GM23338 (cell line): ENCODE measurements at regions not wholly inside any gene's neighbourhood (a gene's known extent, or its start where the extent isn't known, plus 50 kb on each side); places are given as distances from the start of the nearest gene placed in this dataset.

Experiments used
- ATAC-seq: fragments of 200-7000 bp; cut with Tn5 transposase; 3 replicates; pipeline ENCODE4 v1.9.1; 2020
- DNase-seq: peaks from one replicate; pipeline ENCODE4 v3.0.0-alpha.2; 2015; ENCODE audit warnings: low spot score
- H2AFZ ChIP-seq: fragments of 200-600 bp; sonication (generic); 2 replicates; pipeline ENCODE4 v1.8.0; 2016; ENCODE audit warnings: antibody characterized with exemption, mild to moderate bottlenecking, moderate library complexity
- H3F3A ChIP-seq: fragments of 200-600 bp; sonication (generic); replicated peaks from 2 replicates; pipeline ENCODE4 v1.8.0; 2017; ENCODE audit warnings: antibody characterized with exemption, mixed run types, low read depth
- H3K27ac ChIP-seq: fragments of 200-600 bp; sonication (generic); 2 replicates; pipeline ENCODE4 v1.6.1; 2016; ENCODE audit warnings: low read depth
- H3K27me3 ChIP-seq: fragments of 200-600 bp; sonication (generic); 2 replicates; pipeline ENCODE4 v1.8.0; 2016; ENCODE audit warnings: mild to moderate bottlenecking, mixed run types, moderate library complexity; ENCODE audit not compliant: insufficient read depth
- H3K36me3 ChIP-seq: fragments of 200-600 bp; sonication (generic); 2 replicates; pipeline ENCODE4 v1.8.0; 2016; ENCODE audit warnings: mild to moderate bottlenecking; ENCODE audit not compliant: insufficient read depth
- H3K4me1 ChIP-seq: fragments of 200-600 bp; sonication (generic); 2 replicates; pipeline ENCODE4 v1.8.0; 2016; ENCODE audit warnings: mild to moderate bottlenecking, moderate library complexity; ENCODE audit not compliant: insufficient read depth
- H3K4me2 ChIP-seq: fragments of 200-600 bp; sonication (generic); 2 replicates; pipeline ENCODE4 v1.7.1; 2017; ENCODE audit warnings: mixed run types
- H3K4me3 ChIP-seq: fragments of 200-600 bp; sonication (generic); 2 replicates; pipeline ENCODE4 v1.6.1; 2016; ENCODE audit warnings: mixed run types
- H3K79me2 ChIP-seq: fragments of 200-600 bp; sonication (generic); replicated peaks from 2 replicates; pipeline ENCODE4 v1.8.0; 2017; ENCODE audit warnings: mild to moderate bottlenecking; ENCODE audit not compliant: insufficient read depth
- H3K9me2 ChIP-seq: fragments of 200-600 bp; sonication (generic); 2 replicates; pipeline ENCODE4 v1.8.0; 2017; ENCODE audit not compliant: insufficient read depth
- H4K20me1 ChIP-seq: fragments of 200-600 bp; sonication (generic); replicated peaks from 2 replicates; pipeline ENCODE4 v1.8.0; 2017; ENCODE audit warnings: mild to moderate bottlenecking; ENCODE audit not compliant: insufficient read depth
- H3K27ac Mint-ChIP-seq: 2 replicates; pipeline ENCODE4 v1.8.0; 2020; ENCODE audit warnings: inconsistent platforms, mild to moderate bottlenecking, moderate library complexity, mixed read lengths
- H3K27me3 Mint-ChIP-seq: 3 replicates; pipeline ENCODE4 v1.8.0; 2022; ENCODE audit warnings: low read depth, mild to moderate bottlenecking, moderate library complexity, mixed read lengths, inconsistent platforms; ENCODE audit not compliant: insufficient read depth, poor library complexity
- H3K36me3 Mint-ChIP-seq: 3 replicates; pipeline ENCODE4 v1.8.0; 2021; ENCODE audit warnings: low read depth, mild to moderate bottlenecking, inconsistent platforms, moderate library complexity, mixed read lengths
- H3K4me1 Mint-ChIP-seq: 3 replicates; pipeline ENCODE4 v1.8.0; 2020; ENCODE audit warnings: mild to moderate bottlenecking, inconsistent platforms, mixed read lengths
- H3K4me3 Mint-ChIP-seq: 3 replicates; pipeline ENCODE4 v1.8.0; 2021; ENCODE audit warnings: moderate library complexity, mild to moderate bottlenecking, inconsistent platforms, mixed read lengths
- H3K9me3 Mint-ChIP-seq: 3 replicates; pipeline ENCODE4 v1.8.0; 2020; ENCODE audit warnings: moderate library complexity, mild to moderate bottlenecking, inconsistent platforms, mixed read lengths
- CREB1 ChIP-seq: fragments of 250-450 bp; sonication (Bioruptor Pico); IDR thresholded peaks from 2 replicates; pipeline ENCODE4 v1.5.0; 2020; ENCODE audit warnings: low read depth, mild to moderate bottlenecking, moderate library complexity
- ETS1 ChIP-seq: IDR thresholded peaks from 2 replicates; pipeline ENCODE4 v1.6.1; 2016; ENCODE audit warnings: antibody characterized with exemption
- EZH2 ChIP-seq: fragments of 200-600 bp; sonication (generic); IDR thresholded peaks from one replicate; pipeline ENCODE4 v1.8.0; 2017; ENCODE audit warnings: antibody characterized with exemption, mild to moderate bottlenecking, low read depth; ENCODE audit not compliant: unreplicated experiment
- NANOG ChIP-seq: IDR thresholded peaks from 2 replicates; pipeline ENCODE4 v1.6.1; 2016; ENCODE audit warnings: antibody characterized with exemption, borderline replicate concordance
- POLR2AphosphoS5 ChIP-seq: IDR thresholded peaks from 2 replicates; pipeline ENCODE4 v1.6.1; 2016; ENCODE audit warnings: antibody characterized with exemption, low read depth
- REST ChIP-seq: IDR thresholded peaks from one replicate; pipeline ENCODE4 v1.6.1; 2018; ENCODE audit warnings: antibody characterized with exemption; ENCODE audit not compliant: unreplicated experiment
- STAT1 ChIP-seq: IDR thresholded peaks from one replicate; pipeline ENCODE4 v1.6.1; 2016; ENCODE audit warnings: antibody characterized with exemption; ENCODE audit not compliant: unreplicated experiment
- TF ChIP-seq, protein P1 (sequence below): fragments of 250-450 bp; sonication (Bioruptor Pico); IDR thresholded peaks from 2 replicates; pipeline ENCODE4 v1.5.0; 2020; ENCODE audit warnings: mild to moderate bottlenecking, moderate library complexity

GRCh38 chr20:2220298-2220697 lies 75.5 kb upstream of the TGM3 start:
- no peaks in the 10 kb centered on the region for H3F3A ChIP-seq
- DNase-seq (no peak), ATAC-seq (no peak)
- H3K4me2 ChIP-seq = no peak overlapping the region
- Mint-ChIP-seq H3K27me3 (peaks cover 2% of the 10 kb centered on the region), H3K27ac (no peak overlapping the region), H3K4me1 (peaks cover 12% of the 10 kb centered on the region; the same call in 2 of the 3 replicates), H3K9me3 (peaks cover 9% of the 10 kb centered on the region), H3K36me3 (no peaks in the 10 kb centered on the region), H3K4me3 (no peak overlapping the region)
- H3K4me1 ChIP-seq = no peaks in the 10 kb centered on the region
- no peaks in the 10 kb centered on the region for H3K79me2 ChIP-seq
- TF ChIP-seq STAT1 = no peak
- no peak for TF ChIP-seq POLR2AphosphoS5
- TF ChIP-seq EZH2 = no peak
- TF ChIP-seq REST = no peak
- no peaks in the 10 kb centered on the region for H4K20me1 ChIP-seq
- no peaks in the 10 kb centered on the region for H3K9me2 ChIP-seq
- no peak overlapping the region for H3K4me3 ChIP-seq
- H2AFZ ChIP-seq = no peak overlapping the region
- no peaks in the 10 kb centered on the region for H3K36me3 ChIP-seq
- no peak overlapping the region for H3K27ac ChIP-seq
- no peaks in the 10 kb centered on the region for H3K27me3 ChIP-seq

- Mint-ChIP-seq H3K4me1 (peaks cover 12% of the 10 kb centered on the region; the same call in 2 of the 3 replicates), H3K27me3 (peaks cover 2% of the 10 kb centered on the region), H3K4me3 (no peak overlapping the region), H3K9me3 (peaks cover 9% of the 10 kb centered on the region), H3K27ac (no peak overlapping the region), H3K36me3 (no peaks in the 10 kb centered on the region)
- H2AFZ ChIP-seq = no peak overlapping the region
- H4K20me1 ChIP-seq = no peaks in the 10 kb centered on the region
- ATAC-seq (no peak), DNase-seq (no peak)
- H3K4me3 ChIP-seq = no peak overlapping the region
- H3K9me2 ChIP-seq = no peaks in the 10 kb centered on the region
- no peaks in the 10 kb centered on the region for H3K79me2 ChIP-seq
- H3F3A ChIP-seq = no peaks in the 10 kb centered on the region
- H3K4me2 ChIP-seq = no peak overlapping the region
- no peaks in the 10 kb centered on the region for H3K4me1 ChIP-seq
- no peaks in the 10 kb centered on the region for H3K36me3 ChIP-seq
- H3K27me3 ChIP-seq = no peaks in the 10 kb centered on the region
- H3K27ac ChIP-seq = no peak overlapping the region
- TF ChIP-seq REST (no peak), CREB1 (CRISPR knock-in tag) (no peak), NANOG (no peak), ETS1 (no peak)
- TF ChIP-seq, protein P1, sequence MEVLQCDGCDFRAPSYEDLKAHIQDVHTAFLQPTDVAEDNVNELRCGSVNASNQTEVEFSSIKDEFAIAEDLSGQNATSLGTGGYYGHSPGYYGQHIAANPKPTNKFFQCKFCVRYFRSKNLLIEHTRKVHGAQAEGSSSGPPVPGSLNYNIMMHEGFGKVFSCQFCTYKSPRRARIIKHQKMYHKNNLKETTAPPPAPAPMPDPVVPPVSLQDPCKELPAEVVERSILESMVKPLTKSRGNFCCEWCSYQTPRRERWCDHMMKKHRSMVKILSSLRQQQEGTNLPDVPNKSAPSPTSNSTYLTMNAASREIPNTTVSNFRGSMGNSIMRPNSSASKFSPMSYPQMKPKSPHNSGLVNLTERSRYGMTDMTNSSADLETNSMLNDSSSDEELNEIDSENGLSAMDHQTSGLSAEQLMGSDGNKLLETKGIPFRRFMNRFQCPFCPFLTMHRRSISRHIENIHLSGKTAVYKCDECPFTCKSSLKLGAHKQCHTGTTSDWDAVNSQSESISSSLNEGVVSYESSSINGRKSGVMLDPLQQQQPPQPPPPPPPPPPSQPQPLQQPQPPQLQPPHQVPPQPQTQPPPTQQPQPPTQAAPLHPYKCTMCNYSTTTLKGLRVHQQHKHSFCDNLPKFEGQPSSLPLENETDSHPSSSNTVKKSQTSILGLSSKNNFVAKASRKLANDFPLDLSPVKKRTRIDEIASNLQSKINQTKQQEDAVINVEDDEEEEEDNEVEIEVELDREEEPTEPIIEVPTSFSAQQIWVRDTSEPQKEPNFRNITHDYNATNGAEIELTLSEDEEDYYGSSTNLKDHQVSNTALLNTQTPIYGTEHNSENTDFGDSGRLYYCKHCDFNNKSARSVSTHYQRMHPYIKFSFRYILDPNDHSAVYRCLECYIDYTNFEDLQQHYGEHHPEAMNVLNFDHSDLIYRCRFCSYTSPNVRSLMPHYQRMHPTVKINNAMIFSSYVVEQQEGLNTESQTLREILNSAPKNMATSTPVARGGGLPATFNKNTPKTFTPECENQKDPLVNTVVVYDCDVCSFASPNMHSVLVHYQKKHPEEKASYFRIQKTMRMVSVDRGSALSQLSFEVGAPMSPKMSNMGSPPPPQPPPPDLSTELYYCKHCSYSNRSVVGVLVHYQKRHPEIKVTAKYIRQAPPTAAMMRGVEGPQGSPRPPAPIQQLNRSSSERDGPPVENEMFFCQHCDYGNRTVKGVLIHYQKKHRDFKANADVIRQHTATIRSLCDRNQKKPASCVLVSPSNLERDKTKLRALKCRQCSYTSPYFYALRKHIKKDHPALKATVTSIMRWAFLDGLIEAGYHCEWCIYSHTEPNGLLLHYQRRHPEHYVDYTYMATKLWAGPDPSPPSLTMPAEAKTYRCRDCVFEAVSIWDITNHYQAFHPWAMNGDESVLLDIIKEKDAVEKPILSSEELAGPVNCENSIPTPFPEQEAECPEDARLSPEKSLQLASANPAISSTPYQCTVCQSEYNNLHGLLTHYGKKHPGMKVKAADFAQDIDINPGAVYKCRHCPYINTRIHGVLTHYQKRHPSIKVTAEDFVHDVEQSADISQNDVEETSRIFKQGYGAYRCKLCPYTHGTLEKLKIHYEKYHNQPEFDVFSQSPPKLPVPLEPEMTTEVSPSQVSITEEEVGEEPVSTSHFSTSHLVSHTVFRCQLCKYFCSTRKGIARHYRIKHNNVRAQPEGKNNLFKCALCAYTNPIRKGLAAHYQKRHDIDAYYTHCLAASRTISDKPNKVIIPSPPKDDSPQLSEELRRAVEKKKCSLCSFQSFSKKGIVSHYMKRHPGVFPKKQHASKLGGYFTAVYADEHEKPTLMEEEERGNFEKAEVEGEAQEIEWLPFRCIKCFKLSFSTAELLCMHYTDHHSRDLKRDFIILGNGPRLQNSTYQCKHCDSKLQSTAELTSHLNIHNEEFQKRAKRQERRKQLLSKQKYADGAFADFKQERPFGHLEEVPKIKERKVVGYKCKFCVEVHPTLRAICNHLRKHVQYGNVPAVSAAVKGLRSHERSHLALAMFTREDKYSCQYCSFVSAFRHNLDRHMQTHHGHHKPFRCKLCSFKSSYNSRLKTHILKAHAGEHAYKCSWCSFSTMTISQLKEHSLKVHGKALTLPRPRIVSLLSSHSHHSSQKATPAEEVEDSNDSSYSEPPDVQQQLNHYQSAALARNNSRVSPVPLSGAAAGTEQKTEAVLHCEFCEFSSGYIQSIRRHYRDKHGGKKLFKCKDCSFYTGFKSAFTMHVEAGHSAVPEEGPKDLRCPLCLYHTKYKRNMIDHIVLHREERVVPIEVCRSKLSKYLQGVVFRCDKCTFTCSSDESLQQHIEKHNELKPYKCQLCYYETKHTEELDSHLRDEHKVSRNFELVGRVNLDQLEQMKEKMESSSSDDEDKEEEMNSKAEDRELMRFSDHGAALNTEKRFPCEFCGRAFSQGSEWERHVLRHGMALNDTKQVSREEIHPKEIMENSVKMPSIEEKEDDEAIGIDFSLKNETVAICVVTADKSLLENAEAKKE (CRISPR knock-in tag) = no peak
Measured at GRCh38 chr20:2221921-2222320, 73.9 kb upstream of the TGM3 start.
